Body of pancreas (tissue), 4 donors: ENCODE measurements at regions not wholly inside any gene's neighbourhood (a gene's known extent, or its start where the extent isn't known, plus 50 kb on each side); places are given as distances from the start of the nearest gene placed in this dataset.

Experiments
- CTCF ChIP-seq, 7 experiments: fragments of 450-650 bp in 4 of 7; fragments of 200-600 bp in 3 of 7; sonication (generic) in 3 of 7; IDR thresholded peaks; one replicate each; pipeline ENCODE4 v1.5.1; 2016 to 2019; ENCODE audit warnings: antibody characterized with exemption in 7 of 7
- POLR2A ChIP-seq, 3 donors: fragments of 450-650 bp; IDR thresholded peaks; one replicate each; pipeline ENCODE4 v1.6.1; 2016; ENCODE audit warnings: antibody characterized with exemption in 3 of 3, mild to moderate bottlenecking in 2 of 3

GRCh38 chr10:91347529-91347928 is 62.6 kb upstream of the HECTD2 start:
- no peak for TF ChIP-seq CTCF (IDR thresholded peaks at IDR 0.05)
- no peak for TF ChIP-seq POLR2A (IDR thresholded peaks at IDR 0.05)
